A549 (cell line): ENCODE measurements at regions not wholly inside any gene's neighbourhood (a gene's known extent, or its start where the extent isn't known, plus 50 kb on each side); places are given as distances from the start of the nearest gene placed in this dataset.

ENCODE experiments used
- ATAC-seq, 2 experiments: fragments of 200-7000 bp in 1 of 2; fragments of >200 bp in 1 of 2; cut with Nextera tagmentation in 1 of 2; cut with Tn5 transposase in 1 of 2; 3 replicates each; pipeline versions ENCODE4 v1.8.0 to v1.9.1; 2018 to 2020; ENCODE audit warnings: mild to moderate bottlenecking in 1 of 2, moderate library complexity in 1 of 2
- CTCF ChIA-PET: fragments of 300-600 bp; sonication (Branson Sonifier 250); formaldehyde crosslinking; extraction: SDS; loops from one replicate; lab custom pipeline; 2021; ENCODE audit warnings: antibody characterized with exemption, inconsistent platforms; lab: Yijun Ruan, JAX
- POLR2A ChIA-PET: fragments of 350-600 bp; formaldehyde crosslinking; extraction: SDS; loops from one replicate; lab custom pipeline; 2021; ENCODE audit warnings: antibody characterized with exemption, inconsistent platforms; lab: Yijun Ruan, JAX
- DNase-seq, 2 experiments: peaks; one replicate each; pipeline versions ENCODE4 v3.0.0 to v3.0.0-alpha.2; 2011 to 2016; ENCODE audit warnings: low read depth in 1 of 2, low spot score in 1 of 2
- FAIRE-seq: peaks from 2 replicates; lab custom pipeline; 2011; peaks lifted over from hg19 to GRCh38; lab: Jason Lieb, UNC
- H3K27ac ChIP-seq, 2 experiments: fragments of >200 bp; sonication (Bioruptor Twin); formaldehyde crosslinking; 3 replicates each; pipeline ENCODE4 v1.5.1; 2016 to 2017
- H3K4me1 ChIP-seq: fragments of >200 bp; sonication (Bioruptor Twin); formaldehyde crosslinking; 3 replicates; pipeline ENCODE4 v1.6.1; 2016
- H3K4me2 ChIP-seq: fragments of >200 bp; sonication (Bioruptor Twin); formaldehyde crosslinking; 3 replicates; pipeline ENCODE4 v1.6.1; 2016
- H3K4me3 ChIP-seq: fragments of >200 bp; sonication (Bioruptor Twin); formaldehyde crosslinking; 3 replicates; pipeline ENCODE4 v1.5.1; 2016
- H3K9me3 ChIP-seq: fragments of >200 bp; sonication (Bioruptor Twin); formaldehyde crosslinking; 3 replicates; pipeline ENCODE4 v1.6.1; 2016
- BHLHE40 ChIP-seq: IDR thresholded peaks from 2 replicates; pipeline ENCODE4 v1.6.1; 2012; ENCODE audit warnings: low read depth, low read length, inconsistent platforms
- CBX2 ChIP-seq: fragments of 200-600 bp; sonication (generic); IDR thresholded peaks from 2 replicates; pipeline ENCODE4 v1.6.1; 2016; ENCODE audit warnings: low read depth, mild to moderate bottlenecking, borderline replicate concordance
- CEBPB ChIP-seq, 2 experiments: fragments of >200 bp in 1 of 2; sonication (Bioruptor Twin) in 1 of 2; formaldehyde crosslinking in 1 of 2; IDR thresholded peaks; 2 replicates each; pipeline ENCODE4 v1.6.1; 2012 to 2016
- CHD4 ChIP-seq: fragments of 200-600 bp; sonication (generic); IDR thresholded peaks from 2 replicates; pipeline ENCODE4 v1.6.1; 2016; ENCODE audit warnings: antibody characterized with exemption, mild to moderate bottlenecking, borderline replicate concordance
- EHF ChIP-seq: fragments of 250-450 bp; sonication (Bioruptor Pico); IDR thresholded peaks from 2 replicates; pipeline ENCODE4 v1.5.0; 2020; ENCODE audit warnings: mild to moderate bottlenecking
- ESRRA ChIP-seq: fragments of 150-350 bp; IDR thresholded peaks from 2 replicates; pipeline ENCODE4 v1.6.1; 2014; ENCODE audit warnings: mild to moderate bottlenecking, low read length, borderline replicate concordance
- GATA3 ChIP-seq: IDR thresholded peaks from 2 replicates; pipeline ENCODE4 v1.6.1; 2012; ENCODE audit warnings: borderline replicate concordance
- HDAC2 ChIP-seq: fragments of 200-600 bp; sonication (generic); IDR thresholded peaks from 2 replicates; pipeline ENCODE4 v1.6.1; 2016
- HOXB13 ChIP-seq: fragments of 250-450 bp; sonication (Bioruptor Pico); IDR thresholded peaks from 2 replicates; pipeline ENCODE4 v1.5.0; 2020; ENCODE audit warnings: low read depth, mild to moderate bottlenecking, moderate library complexity
- KDM5A ChIP-seq: fragments of 200-600 bp; sonication (generic); IDR thresholded peaks from 2 replicates; pipeline ENCODE4 v1.6.1; 2016; ENCODE audit warnings: antibody characterized with exemption, mild to moderate bottlenecking
- MAFK ChIP-seq: fragments of 450-650 bp; IDR thresholded peaks from 2 replicates; pipeline ENCODE4 v1.6.1; 2014; ENCODE audit not compliant: partially characterized antibody
- MAZ ChIP-seq: fragments of 150-350 bp; IDR thresholded peaks from 2 replicates; pipeline ENCODE4 v1.6.1; 2014; ENCODE audit warnings: antibody characterized with exemption, low read depth, low read length, borderline replicate concordance
- MYC ChIP-seq: IDR thresholded peaks from 2 replicates; pipeline ENCODE4 v1.6.1; 2012; ENCODE audit warnings: mild to moderate bottlenecking, inconsistent platforms, low read length, improper control_type of control experiment, borderline replicate concordance
- NFE2L2 ChIP-seq: fragments of 150-350 bp; conservative IDR thresholded peaks from 2 replicates; pipeline ENCODE4 v1.6.1; 2014; ENCODE audit warnings: low read length
- NR3C1 ChIP-seq: fragments of >200 bp; sonication (Bioruptor Twin); formaldehyde crosslinking; IDR thresholded peaks from 3 replicates; pipeline ENCODE4 v1.6.1; 2017
- POLR2A ChIP-seq: IDR thresholded peaks from 2 replicates; pipeline ENCODE4 v1.6.1; 2012; ENCODE audit warnings: mild to moderate bottlenecking, low read length
- POLR2AphosphoS2 ChIP-seq: conservative IDR thresholded peaks from 2 replicates; pipeline ENCODE4 v1.6.1; 2012; ENCODE audit warnings: low read length, improper control_type of control experiment, inconsistent platforms
- RAD21 ChIP-seq, 2 experiments: fragments of >200 bp in 1 of 2; sonication (Bioruptor Twin) in 1 of 2; formaldehyde crosslinking in 1 of 2; IDR thresholded peaks in 1 of 2; conservative IDR thresholded peaks in 1 of 2; 2 replicates in 1 of 2; 3 replicates in 1 of 2; pipeline ENCODE4 v1.6.1; 2012 to 2018; ENCODE audit warnings: inconsistent platforms in 1 of 2
- RARB ChIP-seq: fragments of 250-450 bp; sonication (Bioruptor Pico); IDR thresholded peaks from 2 replicates; pipeline ENCODE4 v1.8.0; 2021; ENCODE audit warnings: mild to moderate bottlenecking, moderate library complexity
- RFX5 ChIP-seq: fragments of 450-650 bp; IDR thresholded peaks from 2 replicates; pipeline ENCODE4 v1.7.1; 2014; ENCODE audit warnings: antibody characterized with exemption, mild to moderate bottlenecking, moderate library complexity
- SMC3 ChIP-seq: fragments of >200 bp; sonication (Bioruptor Twin); formaldehyde crosslinking; IDR thresholded peaks from 3 replicates; pipeline ENCODE4 v1.6.1; 2018; ENCODE audit warnings: inconsistent platforms
- ZFP36 ChIP-seq: fragments of 450-650 bp; IDR thresholded peaks from 2 replicates; pipeline ENCODE4 v1.6.1; 2014; ENCODE audit warnings: borderline replicate concordance; ENCODE audit not compliant: partially characterized antibody
- ZSCAN20 ChIP-seq: fragments of 250-450 bp; sonication (Bioruptor Pico); IDR thresholded peaks from 2 replicates; pipeline ENCODE4 v1.8.0; 2022; ENCODE audit warnings: mild to moderate bottlenecking, moderate library complexity
- WGBS: methylation state at CpG from one replicate; pipeline ENCODE4 v1.1.6; 2017; ENCODE audit errors: missing lambda C conversion rate; 5-methylcytosine and 5-hydroxymethylcytosine counted together
- TF ChIP-seq, protein P1 (sequence below): fragments of >200 bp; sonication (Bioruptor Twin); formaldehyde crosslinking; IDR thresholded peaks from 3 replicates; pipeline ENCODE4 v1.5.1; 2016
- TF ChIP-seq, protein P2 (sequence below): fragments of >200 bp; sonication (Bioruptor Twin); formaldehyde crosslinking; IDR thresholded peaks from 3 replicates; pipeline ENCODE4 v1.6.1; 2016
- TF ChIP-seq, protein P3 (sequence below): fragments of 150-350 bp; IDR thresholded peaks from 2 replicates; pipeline ENCODE4 v1.6.1; 2014; ENCODE audit warnings: low read depth, mild to moderate bottlenecking, low read length

DNA sequence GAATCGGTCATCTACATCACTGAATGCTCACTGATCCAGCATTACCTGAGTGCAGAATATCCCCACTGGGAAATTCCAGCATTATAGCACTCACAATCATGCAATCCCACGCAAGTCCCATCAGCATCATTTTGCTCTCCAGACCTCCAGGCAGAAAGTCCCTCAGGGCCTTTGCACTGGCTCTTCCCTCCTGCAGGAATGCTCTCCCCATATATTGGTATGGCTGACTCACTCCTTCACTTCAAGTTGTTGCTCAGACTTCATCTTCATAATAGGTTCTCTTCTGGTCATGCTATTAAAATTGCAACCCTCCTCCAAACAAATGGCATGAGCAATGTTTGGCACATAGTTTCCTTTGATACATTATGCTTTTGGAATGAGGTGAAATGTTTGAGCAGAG is 64.7 kb upstream of the CELF4 start:
- Histone ChIP-seq H3K27ac (no peak overlapping the region), H3K9me3 (no peaks in the 10 kb centered on the region), H3K4me1 (no peaks in the 10 kb centered on the region), H3K4me2 (no peak overlapping the region), H3K4me3 (no peak overlapping the region)
- 0% methylated on average over 2 of the region's 2 CpGs for WGBS
- TF ChIP-seq NFE2L2, result no peak
- no peak for TF ChIP-seq POLR2AphosphoS2
- no peak for TF ChIP-seq KDM5A
- no peak for TF ChIP-seq RAD21 (conservative IDR thresholded peaks at IDR 0.05 in 1 of 2, IDR thresholded peaks at IDR 0.05 in 1 of 2)
- TF ChIP-seq ZFP36, result no peak
- TF ChIP-seq RFX5, result no peak
- TF ChIP-seq ZSCAN20, result no peak
- no peak for TF ChIP-seq BHLHE40
- no peak for TF ChIP-seq MYC
- no peak for TF ChIP-seq ESRRA
- TF ChIP-seq SMC3, result no peak
- TF ChIP-seq, protein P1, sequence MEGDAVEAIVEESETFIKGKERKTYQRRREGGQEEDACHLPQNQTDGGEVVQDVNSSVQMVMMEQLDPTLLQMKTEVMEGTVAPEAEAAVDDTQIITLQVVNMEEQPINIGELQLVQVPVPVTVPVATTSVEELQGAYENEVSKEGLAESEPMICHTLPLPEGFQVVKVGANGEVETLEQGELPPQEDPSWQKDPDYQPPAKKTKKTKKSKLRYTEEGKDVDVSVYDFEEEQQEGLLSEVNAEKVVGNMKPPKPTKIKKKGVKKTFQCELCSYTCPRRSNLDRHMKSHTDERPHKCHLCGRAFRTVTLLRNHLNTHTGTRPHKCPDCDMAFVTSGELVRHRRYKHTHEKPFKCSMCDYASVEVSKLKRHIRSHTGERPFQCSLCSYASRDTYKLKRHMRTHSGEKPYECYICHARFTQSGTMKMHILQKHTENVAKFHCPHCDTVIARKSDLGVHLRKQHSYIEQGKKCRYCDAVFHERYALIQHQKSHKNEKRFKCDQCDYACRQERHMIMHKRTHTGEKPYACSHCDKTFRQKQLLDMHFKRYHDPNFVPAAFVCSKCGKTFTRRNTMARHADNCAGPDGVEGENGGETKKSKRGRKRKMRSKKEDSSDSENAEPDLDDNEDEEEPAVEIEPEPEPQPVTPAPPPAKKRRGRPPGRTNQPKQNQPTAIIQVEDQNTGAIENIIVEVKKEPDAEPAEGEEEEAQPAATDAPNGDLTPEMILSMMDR, result no peak
- no peak for TF ChIP-seq CBX2
- FAIRE-seq, result no peak
- no peak for DNase-seq
- ChIA-PET CTCF (no interaction called here), POLR2A (no interaction called here)
- ATAC-seq, result no peak

DNA sequence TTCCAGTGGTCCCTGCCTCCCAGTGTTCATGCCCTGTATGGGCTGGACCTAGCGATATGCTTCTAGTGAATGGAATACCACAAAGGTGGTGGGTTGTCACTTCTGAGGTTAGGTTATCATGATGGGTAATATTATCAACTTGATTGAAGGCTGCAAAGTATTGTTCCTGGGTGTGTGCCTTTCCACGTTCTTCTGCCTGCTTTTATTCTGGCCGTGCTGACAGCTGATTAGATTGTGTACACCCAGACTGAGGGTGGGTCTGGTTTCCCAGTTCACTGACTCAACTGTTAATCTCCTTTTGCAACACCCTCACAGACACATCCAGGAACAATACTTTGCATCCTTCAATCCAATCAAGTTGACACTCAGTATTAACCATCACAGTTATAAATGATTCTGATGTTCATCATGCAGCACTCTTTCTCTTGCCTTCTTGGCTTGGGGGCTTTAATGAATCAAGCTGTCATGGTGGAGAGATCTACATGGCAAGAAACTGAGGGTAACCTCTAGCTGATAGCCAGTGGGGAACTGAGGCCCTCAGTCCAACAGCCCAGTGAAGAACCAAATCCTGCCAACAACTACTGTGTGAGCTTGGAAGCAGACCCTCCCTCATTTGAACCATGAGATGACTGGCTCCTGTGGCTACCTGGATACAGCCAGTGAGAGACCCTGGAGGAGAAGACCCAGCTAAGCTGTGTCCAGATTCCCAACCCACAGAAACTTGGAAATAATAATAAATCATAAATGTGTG is 63.0 kb upstream of the CELF4 start:
- no peak for FAIRE-seq
- ChIA-PET POLR2A (no interaction called here), CTCF (no interaction called here)
- Histone ChIP-seq H3K4me2 (no peak overlapping the region), H3K9me3 (no peaks in the 10 kb centered on the region), H3K4me1 (no peaks in the 10 kb centered on the region), H3K4me3 (no peak overlapping the region), H3K27ac (no peak overlapping the region)
- 0% methylated on average over 2 of the region's 3 CpGs for WGBS
- ATAC-seq, result no peak
- no peak for TF ChIP-seq GATA3
- TF ChIP-seq CHD4, result no peak
- TF ChIP-seq HDAC2, result no peak
- TF ChIP-seq NR3C1, result no peak
- TF ChIP-seq, protein P2, sequence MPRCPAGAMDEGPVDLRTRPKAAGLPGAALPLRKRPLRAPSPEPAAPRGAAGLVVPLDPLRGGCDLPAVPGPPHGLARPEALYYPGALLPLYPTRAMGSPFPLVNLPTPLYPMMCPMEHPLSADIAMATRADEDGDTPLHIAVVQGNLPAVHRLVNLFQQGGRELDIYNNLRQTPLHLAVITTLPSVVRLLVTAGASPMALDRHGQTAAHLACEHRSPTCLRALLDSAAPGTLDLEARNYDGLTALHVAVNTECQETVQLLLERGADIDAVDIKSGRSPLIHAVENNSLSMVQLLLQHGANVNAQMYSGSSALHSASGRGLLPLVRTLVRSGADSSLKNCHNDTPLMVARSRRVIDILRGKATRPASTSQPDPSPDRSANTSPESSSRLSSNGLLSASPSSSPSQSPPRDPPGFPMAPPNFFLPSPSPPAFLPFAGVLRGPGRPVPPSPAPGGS, result no peak
- no peak for TF ChIP-seq CBX2
- no peak for TF ChIP-seq ESRRA
- no peak for TF ChIP-seq CEBPB (IDR thresholded peaks at IDR 0.05)
- TF ChIP-seq POLR2A, result no peak
- TF ChIP-seq MAFK, result no peak
- TF ChIP-seq RARB (CRISPR knock-in tag), result no peak
- no peak for TF ChIP-seq HOXB13 (CRISPR knock-in tag)
- TF ChIP-seq, protein P3, sequence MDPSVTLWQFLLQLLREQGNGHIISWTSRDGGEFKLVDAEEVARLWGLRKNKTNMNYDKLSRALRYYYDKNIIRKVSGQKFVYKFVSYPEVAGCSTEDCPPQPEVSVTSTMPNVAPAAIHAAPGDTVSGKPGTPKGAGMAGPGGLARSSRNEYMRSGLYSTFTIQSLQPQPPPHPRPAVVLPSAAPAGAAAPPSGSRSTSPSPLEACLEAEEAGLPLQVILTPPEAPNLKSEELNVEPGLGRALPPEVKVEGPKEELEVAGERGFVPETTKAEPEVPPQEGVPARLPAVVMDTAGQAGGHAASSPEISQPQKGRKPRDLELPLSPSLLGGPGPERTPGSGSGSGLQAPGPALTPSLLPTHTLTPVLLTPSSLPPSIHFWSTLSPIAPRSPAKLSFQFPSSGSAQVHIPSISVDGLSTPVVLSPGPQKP, result no peak
- TF ChIP-seq MAZ, result no peak
- TF ChIP-seq EHF (CRISPR knock-in tag), result no peak
- no peak for DNase-seq
